ENCODE measurements at regions not wholly inside any gene's neighbourhood (a gene's known extent, or its start where the extent isn't known, plus 50 kb on each side); places are given as distances from the start of the nearest gene placed in this dataset.
"Not testable (repeated sequence)": the region's sequence is repeated elsewhere in the genome, so short reads cannot be mapped to it uniquely, and the experiment has no call there.

DNA sequence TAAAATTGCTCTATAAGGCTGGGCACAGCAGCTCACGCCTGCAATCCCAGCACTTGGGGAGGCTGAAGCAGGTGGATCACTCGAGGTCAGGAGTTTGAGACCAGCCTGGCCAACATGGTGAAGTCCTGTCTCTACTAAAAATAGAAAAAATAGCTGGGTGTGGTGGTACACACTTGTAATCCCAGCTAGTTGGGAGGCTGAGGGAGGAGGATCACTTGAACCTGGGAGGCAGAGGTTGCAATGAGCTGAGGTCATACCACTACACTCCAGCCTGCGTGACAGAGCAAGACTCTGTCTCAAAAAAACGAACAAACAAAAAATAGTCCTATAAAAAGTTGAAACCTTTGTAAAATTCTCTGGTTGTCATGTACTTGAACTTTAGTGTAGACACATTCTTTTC lies 93.0 kb upstream of the KIF26B start:
- TF ChIP-seq, protein P1, sequence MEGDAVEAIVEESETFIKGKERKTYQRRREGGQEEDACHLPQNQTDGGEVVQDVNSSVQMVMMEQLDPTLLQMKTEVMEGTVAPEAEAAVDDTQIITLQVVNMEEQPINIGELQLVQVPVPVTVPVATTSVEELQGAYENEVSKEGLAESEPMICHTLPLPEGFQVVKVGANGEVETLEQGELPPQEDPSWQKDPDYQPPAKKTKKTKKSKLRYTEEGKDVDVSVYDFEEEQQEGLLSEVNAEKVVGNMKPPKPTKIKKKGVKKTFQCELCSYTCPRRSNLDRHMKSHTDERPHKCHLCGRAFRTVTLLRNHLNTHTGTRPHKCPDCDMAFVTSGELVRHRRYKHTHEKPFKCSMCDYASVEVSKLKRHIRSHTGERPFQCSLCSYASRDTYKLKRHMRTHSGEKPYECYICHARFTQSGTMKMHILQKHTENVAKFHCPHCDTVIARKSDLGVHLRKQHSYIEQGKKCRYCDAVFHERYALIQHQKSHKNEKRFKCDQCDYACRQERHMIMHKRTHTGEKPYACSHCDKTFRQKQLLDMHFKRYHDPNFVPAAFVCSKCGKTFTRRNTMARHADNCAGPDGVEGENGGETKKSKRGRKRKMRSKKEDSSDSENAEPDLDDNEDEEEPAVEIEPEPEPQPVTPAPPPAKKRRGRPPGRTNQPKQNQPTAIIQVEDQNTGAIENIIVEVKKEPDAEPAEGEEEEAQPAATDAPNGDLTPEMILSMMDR (conservative IDR thresholded peaks at IDR 0.05; ENCODE audit: low read length): not testable (repeated sequence)
- TF ChIP-seq EZH2phosphoT487 (IDR thresholded peaks at IDR 0.05; ENCODE audit: borderline replicate concordance): not testable (repeated sequence)

Data from Loucy (cell line).